Activated CD4-positive, alpha-beta T cell treated with anti-CD3 and anti-CD28 coated beads for 48 hours (primary cell): ENCODE measurements at regions not wholly inside any gene's neighbourhood (a gene's known extent, or its start where the extent isn't known, plus 50 kb on each side); places are given as distances from the start of the nearest gene placed in this dataset.
"Not testable (repeated sequence)": the region's sequence is repeated elsewhere in the genome, so short reads cannot be mapped to it uniquely, and the experiment has no call there.

Experiments
- DNase-seq: peaks from one replicate; pipeline ENCODE4 v3.0.0-alpha.2; 2020

GRCh38 chr22:22117864-22118544, 126.6 kb upstream of the VPREB1 start:
- DNase-seq, result not testable (repeated sequence)

- not testable (repeated sequence) for DNase-seq
These were observed 127.4 kb upstream of the VPREB1 start for GRCh38 chr22:22116997-22117770.

- DNase-seq, result no peak
These were observed 130.9 kb upstream of the VPREB1 start for GRCh38 chr22:22113701-22114100.

DNA sequence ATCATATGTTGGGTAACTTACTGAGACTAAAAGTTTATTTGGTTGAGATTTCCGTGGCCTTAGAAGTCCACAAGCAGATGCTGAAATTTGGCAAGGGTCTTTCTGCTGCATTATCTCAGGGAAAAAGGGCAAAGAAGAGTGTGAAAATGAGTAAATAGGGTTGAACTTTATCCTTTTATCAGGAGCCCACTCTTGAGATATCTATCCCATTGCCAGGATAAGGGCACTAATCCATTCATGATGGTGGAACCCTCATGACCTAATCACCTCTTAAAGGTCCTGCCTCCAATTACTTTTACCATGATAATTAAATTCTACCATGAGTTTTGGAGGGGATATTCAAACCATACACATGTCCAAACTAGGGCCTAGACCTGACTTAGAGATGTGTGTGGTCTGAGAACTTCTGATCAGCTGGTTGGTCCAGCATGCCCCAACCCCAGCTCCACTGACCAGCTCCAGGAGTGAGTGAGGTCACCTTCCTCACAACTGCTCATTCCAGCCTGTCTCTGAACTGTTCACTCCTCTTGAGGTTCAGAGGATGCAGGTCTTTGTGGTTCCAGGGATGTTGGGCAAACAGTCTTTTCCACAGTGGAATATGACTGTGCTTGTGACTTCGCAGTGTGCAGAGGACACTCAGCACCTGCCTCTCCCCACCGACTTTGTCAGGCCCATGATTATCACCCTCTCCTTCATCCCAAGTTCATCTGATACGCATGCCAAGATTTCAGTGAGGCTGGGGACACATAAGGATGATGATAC, 130.1 kb upstream of the TOP3B start:
- DNase-seq, result no peak

GRCh38 chr22:22111983-22112382, 129.4 kb upstream of the TOP3B start:
- no peak for DNase-seq

- DNase-seq, result peak; percentile 69
These were observed 128.7 kb upstream of the TOP3B start for GRCh38 chr22:22111267-22111751.

GRCh38 chr22:22110548-22111266, 128.1 kb upstream of the TOP3B start:
- peak; percentile 66 for DNase-seq

GRCh38 chr22:22109693-22110466, 127.3 kb upstream of the TOP3B start:
- DNase-seq, result no peak

DNA sequence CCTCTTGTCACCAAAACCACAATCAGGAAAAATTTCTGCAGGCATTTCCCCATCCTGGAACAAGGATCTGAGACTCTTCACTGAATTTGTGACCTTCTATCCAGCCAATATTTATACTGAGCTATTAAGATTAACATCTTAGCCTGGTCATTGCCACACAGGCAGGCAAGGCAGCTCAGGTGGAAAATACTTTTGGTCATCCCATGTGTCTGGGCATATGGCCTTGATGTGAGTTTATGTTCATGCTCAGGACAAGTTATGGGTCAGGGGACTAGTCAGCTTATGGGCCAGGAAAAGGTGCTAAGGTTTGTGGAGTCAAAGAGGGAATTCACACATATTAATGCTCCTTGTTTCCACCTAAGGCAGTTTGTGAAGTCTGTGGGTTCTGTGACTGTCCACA, 124.3 kb upstream of the TOP3B start:
- no peak for DNase-seq

- DNase-seq, result no peak
These were observed 122.8 kb upstream of the TOP3B start for GRCh38 chr22:22105364-22105763.

DNA sequence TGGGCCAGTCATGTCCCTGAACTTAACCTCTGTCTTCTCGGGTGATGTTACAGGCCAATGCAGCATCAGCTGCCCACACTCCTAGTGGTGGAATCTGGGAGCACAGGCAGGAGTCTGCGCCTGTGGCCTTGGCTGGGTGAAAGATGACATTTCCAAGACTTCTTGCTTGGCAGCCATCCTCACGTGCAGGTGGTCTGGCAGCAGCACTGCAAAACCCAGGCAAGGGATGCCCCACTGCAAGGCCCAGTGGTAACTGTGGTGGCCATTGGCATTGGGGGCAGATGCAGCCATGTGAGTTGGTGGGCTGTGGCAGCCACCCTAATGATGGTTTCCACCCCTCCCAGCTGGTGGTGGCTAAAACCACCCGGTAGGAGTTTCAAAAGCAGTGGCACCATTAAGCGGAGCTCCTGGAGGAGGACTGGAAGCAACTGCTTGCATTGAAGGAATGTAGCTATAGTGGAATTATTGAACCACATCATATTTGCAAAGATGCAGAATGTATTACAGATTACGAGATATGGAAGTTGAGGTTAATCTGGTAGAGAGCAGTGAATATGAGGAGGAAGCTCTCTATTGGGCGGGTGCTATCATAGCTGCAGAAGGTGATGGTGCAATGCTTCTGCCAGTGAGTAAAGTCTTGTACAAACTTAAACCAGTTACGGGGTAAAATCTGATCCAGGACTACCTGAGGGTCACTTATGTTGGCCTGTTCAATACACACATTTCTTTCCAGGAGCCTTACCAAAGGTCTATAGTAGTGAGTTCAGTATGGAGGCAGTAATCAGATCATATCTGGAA, 120.7 kb upstream of the TOP3B start:
- peak; percentile 54 for DNase-seq

DNA sequence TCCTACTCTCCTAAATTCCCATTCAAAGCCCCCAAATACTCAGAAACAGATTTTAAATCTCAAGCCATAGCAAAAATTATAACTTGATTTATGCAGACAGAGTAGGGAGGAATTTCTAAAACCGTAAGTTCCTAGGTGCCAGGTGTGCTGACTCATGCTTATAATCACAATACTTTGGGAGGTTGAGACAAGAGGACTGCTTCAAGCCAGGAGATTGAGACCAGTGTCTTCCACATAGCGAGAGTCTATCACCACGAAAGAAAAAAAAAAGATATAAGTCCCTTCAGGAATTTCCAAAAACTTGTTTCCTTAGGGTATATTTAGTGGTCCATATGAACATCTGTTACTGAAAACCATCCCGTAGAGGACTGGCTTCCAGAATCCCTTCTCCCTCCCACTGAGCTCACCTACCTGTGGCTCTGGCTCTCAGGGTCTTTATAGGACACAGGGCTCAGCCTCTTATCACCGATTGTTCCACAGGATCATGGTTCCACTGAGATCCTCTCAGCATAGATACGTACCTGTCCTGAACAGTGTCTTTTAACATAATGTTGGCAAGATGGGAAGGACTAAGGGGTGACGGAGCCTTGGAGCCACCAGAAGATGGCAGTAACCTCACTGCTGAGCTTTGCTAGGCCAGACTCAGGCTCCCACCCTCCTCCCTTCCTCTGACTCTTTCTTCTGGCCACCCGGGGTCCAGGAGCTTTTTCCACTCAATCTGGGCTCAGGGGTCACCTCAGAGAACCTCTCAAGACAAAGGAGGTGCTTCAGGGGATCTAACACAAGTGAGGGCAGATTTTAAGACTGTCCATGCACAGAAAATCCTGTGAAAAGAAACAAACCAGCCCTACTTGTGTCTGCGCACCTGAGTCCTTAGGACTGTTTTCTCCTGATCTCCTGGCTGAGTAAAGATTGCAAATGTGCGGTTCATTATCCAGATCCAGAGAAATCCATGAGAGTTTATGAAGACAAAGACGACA, 117.5 kb upstream of the TOP3B start:
- peak; percentile 21 for DNase-seq

GRCh38 chr22:22099194-22099486, 116.6 kb upstream of the TOP3B start:
- DNase-seq, result no peak

DNA sequence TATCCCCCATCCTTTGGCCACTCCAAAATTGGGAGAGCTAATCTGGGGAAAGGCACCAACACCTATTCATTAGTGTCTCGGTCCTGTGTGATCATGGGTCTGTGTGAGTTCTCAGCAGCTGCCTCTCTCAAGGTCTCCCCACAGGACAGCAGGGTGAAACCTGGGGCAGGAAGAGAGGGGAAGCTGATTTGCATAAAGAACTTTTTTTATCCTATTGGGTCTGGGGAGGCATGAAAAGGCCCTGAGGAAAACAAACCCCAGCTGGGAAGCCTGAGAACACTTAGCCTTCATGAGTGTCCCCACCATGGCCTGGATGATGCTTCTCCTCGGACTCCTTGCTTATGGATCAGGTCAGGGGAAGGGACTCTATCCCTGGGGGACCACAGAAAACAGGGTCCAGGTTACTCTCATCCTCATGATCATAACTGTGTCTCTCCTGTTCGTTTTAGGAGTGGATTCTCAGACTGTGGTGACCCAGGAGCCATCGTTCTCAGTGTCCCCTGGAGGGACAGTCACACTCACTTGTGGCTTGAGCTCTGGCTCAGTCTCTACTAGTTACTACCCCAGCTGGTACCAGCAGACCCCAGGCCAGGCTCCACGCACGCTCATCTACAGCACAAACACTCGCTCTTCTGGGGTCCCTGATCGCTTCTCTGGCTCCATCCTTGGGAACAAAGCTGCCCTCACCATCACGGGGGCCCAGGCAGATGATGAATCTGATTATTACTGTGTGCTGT, 116.0 kb upstream of the TOP3B start:
- no peak for DNase-seq

GRCh38 chr22:22097727-22098228, 115.2 kb upstream of the TOP3B start:
- no peak for DNase-seq

DNA sequence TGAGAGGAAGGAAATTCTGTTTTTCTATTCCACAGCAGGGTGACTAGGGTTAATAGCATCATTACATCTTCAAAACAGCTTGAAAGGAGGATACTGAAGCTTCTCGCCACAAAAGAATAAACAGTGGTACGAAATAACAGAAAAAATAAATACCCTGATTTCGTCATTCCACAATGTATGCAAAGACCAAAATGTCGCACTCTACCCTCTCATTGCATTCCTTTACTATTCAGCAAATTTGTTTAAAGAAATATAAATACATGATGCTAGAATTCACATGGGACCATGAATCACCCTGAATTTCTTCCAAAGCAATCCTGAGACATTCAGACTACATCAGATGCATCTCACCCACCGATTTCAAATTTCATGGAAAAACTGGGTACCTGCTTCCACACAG, 112.3 kb upstream of the TOP3B start:
- no peak for DNase-seq

DNA sequence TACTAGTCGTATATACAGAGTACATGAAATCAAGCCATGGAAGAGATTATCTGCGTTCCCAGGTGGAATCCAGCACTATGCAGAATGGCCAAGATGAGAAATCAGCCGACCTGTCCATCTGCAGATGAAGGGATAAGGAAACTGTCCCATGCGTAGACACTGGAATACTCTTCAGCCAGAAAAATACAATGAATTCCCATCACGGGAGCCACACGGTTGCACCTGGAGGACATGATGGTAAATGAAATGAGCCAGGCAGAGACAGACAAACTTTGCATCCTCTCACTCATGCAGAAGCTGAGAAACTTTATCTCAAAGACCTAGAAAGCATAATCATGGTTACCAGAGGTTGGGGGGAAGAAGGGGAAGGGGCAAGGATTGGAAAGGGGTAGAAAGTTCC, 111.9 kb upstream of the TOP3B start:
- no peak for DNase-seq

- DNase-seq, result no peak
These were observed 111.2 kb upstream of the TOP3B start for GRCh38 chr22:22093743-22094142.

DNA sequence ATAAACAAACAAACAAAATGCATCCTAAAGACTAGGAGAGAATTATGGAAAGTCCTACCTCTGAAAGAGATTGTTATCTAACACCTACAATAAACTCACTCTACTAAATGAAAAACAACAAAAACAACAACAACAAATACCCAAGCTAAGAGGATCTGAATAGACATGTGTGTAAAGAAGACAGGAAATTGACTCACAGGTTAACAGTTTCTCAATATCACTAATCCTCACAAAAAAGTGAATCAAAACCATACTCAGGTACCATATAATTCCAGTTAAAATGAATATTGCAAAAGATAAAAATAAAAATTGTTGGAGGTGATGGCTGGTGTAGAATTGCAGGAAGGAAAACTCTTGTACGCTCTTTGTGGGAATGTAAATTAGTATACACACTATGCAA, 110.4 kb upstream of the TOP3B start:
- DNase-seq, result no peak
